NCI-H510A (cell line): ENCODE measurements at regions not wholly inside any gene's neighbourhood (a gene's known extent, or its start where the extent isn't known, plus 50 kb on each side); places are given as distances from the start of the nearest gene placed in this dataset.

Experiments
- DNase-seq: peaks from one replicate; lab custom pipeline; 2025; lab: John Stamatoyannopoulos, UW

DNA sequence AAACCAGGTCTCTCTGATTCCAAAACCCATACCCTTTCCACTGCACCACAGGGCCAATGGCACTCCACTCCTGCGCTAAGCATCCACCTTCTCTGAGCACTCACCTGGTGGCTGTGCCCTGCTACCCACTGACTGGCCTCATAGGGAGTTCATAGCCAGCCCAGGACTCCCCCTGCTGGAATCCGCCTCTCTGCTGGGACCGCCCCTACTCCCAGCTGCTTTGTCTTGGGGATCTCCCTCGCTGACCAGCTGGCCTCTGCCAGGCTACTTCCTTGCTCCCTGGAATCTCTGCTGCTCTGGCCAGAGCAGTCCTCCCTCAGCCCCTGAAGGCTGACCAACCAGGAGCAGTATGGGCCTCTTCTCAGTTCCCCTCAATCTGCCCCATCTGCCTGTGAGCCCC is 129.7 kb downstream of the FAXC start:
- no peak for DNase-seq

GRCh38 chr6:99216959-99217358 is 132.5 kb downstream of the FAXC start:
- DNase-seq, result no peak

GRCh38 chr6:99195986-99196655 is 153.4 kb downstream of the FAXC start:
- no peak for DNase-seq

- DNase-seq, result no peak
These were observed 156.9 kb downstream of the FAXC start for GRCh38 chr6:99192561-99192960.

DNA sequence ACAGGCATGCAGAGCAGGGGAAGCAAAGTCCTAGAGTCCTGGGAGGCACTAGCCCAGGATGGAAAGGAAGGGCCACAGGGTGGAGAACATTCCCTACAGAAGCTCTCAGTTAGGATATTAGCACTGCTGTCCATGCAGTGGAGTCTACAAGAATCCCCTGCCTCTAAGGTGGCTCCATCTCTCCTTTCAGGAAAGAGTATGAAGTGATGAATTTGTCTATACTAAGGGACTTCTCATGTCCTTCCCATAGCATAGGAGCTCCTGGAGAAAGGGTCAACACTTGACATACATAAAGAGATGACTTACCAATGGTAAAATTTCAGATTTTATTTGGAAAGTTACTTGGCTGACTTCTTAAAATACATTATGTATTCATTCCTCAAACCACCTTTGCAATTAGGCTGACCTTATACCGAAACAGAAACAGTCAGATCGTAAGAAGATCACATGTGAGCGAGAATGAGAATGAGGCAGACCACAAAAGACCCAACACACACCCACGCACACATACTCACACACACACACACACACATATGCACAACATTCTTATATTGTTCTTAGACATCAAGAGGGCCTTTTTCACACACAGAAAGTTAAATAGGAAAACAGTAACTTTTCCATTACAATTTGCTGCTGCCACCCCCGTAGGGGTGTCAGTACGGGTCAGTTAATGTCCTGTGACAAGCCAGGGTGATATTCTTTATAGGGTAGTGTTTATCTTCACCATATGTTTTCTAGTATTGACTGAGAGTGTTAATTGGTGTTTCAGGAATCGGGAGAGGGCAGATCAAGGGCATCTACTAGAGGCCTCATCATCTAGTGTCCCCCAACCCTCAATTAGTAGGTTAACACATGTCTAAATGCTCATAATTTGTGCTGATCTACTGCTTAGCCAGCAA is 159.4 kb downstream of the FAXC start:
- DNase-seq, result no peak

GRCh38 chr6:99187429-99187828 is 162.0 kb downstream of the FAXC start:
- no peak for DNase-seq

DNA sequence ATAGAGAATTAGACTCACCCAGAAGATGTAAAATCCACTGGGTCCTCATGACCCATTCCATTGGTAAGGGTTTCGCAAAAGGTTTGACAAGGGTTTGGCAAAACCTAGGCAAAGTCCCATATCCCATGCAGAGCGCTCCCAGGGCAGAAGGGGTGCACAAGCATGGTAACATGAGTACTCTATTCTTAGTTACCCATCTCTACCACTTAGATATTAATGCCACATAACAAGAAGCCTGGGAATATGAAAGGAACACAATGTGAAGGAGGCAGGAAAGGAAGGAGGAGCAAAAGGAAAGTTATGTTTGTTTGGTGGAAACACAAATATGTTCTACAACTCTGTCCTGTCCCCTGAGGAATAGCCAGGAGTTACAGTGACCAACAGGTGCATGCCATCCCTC is 163.1 kb downstream of the FAXC start:
- no peak for DNase-seq

DNA sequence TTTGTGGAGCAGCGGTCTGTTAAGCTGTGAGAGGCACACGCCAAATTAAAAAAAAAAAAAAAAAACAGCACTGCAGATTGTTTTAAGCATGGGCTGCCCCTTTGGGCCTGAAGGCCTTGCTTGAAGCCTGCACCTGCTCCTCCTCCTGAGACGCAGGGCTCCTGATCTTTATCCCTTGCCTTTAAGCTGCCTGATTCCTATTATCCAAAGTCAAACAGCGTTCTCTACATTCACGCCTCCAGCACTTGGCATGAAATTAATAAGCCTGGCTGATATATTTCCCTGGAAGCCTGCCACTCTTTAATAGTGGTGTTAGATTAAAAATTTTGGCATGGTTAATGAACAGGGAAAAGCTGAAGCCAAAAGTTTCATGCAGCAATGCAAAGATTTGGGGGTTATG is 163.9 kb downstream of the FAXC start:
- DNase-seq, result no peak

DNA sequence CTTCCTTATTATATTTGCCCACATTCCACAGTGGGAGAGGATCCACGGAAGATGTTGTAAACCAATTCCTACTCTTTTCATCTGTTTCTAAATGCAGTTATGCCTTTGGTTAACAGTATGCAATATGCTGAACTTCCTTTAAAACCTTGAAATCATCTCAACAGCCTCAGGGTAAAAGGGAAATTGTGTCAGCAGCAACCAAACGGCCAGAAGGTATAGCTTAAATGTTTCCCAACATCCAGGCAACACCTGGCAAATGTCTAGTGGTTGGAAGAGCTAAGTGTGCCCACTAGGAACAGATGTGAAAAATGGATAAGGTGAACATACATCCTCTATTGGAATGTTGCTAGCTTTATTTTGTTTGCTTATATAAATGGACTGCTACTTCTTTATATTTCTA is 164.8 kb downstream of the FAXC start:
- no peak for DNase-seq

GRCh38 chr6:99183066-99183465 is 166.4 kb downstream of the FAXC start:
- no peak for DNase-seq

DNA sequence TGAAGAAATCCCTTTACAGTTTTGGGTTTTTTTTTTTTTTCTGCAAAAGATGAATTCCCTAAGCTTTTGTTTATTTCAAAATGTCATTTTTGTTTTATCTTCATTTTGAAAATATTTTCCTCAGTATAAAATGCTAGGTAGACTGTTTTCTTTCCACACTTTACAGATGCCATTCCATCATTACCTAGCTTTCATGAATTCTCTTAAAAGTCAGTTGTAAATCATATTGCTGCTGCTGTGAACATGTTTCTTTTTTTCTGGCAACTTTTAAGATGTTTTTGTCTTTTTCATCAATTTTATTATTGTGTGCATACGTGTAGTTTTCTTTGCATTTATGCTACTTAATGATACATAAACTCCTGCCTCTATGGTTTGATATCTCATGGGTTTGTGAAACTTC is 168.3 kb downstream of the FAXC start:
- DNase-seq, result no peak

GRCh38 chr6:99178168-99178567 is 171.3 kb downstream of the FAXC start:
- DNase-seq, result no peak

GRCh38 chr6:99177736-99178135 is 171.7 kb downstream of the FAXC start:
- no peak for DNase-seq

- no peak for DNase-seq
These were observed 183.6 kb downstream of the FAXC start for GRCh38 chr6:99165838-99166237.

DNA sequence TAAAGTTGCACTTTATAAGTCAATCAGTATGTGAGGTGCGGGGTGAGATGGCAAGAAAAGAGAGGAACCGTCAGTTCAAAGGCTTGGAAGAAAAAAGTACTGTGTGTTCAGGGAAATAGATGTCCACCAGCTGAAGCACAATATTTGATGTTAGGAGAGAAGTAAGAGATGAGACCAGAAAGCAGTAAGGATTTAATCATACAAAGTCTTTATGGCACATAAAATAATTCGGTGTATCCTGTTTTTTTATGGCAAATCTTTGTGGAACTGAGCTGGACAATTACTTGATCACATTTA is 197.2 kb downstream of the FAXC start:
- no peak for DNase-seq

DNA sequence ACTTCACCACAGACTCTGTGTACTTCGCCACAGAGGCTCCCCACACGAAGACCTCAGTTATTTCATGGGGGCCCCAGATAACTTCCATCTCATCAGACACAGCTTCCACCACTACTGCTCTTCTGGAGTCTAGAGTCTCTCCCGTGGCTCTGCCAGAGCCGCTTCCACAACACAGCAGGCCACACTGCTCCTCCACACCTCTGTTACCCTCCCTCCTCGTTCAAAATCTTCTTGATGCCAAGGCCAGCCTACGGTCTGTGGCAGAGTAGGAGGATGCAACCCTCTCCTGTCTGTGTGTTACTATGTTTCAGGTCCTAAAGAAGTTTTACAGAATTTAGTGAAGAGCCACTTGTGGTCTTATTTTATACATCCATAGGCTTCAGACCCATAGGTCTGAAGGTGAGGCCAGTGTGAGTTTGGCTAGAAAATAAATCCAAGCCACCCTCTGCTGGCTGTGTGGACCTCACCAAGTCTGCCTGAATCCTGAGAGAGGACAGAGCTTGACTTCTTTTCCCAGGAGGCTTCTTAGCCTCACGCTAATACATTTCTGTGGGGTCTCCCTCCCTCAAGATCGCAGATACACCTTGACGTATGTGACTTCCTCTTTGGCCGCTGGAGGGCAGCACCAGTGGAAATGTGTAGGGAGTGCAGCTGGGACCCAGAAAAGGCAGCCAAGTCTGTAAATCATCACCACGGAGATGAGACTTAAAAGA is 197.7 kb downstream of the FAXC start:
- DNase-seq, result no peak

DNA sequence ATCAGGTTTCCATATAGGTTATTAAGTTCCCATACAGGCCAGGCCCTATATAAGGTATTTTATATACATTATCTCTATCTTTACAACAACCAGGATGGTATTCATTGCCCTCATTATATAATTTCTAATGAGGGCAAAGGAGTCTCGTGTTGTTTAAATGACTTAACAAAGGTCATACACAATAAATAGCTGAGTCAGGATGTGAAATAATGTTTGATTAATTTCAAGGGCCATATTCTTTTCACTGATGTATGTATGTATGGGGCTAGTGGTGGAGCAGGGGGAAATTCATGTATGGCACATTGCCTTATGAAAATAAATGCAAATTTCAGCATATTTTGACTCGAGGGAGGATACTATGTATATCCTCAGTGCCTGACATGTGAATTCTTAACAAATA is 200.7 kb downstream of the FAXC start:
- DNase-seq, result no peak

DNA sequence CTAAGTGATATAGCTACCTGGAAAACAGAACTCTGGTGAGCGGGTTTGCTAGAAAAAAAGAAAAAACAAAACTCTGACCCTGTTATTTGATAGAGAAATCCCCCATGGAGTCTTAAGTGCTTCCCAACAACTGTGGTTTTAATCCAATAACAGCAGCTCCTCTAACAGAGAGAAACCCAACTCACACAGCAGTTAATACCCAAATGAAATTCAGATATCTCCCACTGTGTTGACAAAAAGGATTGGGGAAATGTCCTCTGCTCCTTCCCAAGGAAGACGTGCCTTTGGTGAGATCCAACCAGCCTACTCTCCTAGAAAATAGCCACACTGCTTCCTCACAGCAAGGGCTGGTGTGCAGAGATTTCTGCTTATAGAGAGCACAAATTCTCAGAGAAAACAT is 200.4 kb upstream of the FBXL4 start:
- DNase-seq, result no peak

- no peak for DNase-seq
These were observed 199.5 kb upstream of the FBXL4 start for GRCh38 chr6:99147206-99147605.

GRCh38 chr6:99146711-99147110 is 199.0 kb upstream of the FBXL4 start:
- DNase-seq, result no peak

- no peak for DNase-seq
These were observed 198.0 kb upstream of the FBXL4 start for GRCh38 chr6:99145738-99146137.

GRCh38 chr6:99143108-99143861 is 195.5 kb upstream of the FBXL4 start:
- no peak for DNase-seq
